ENCODE measurements at regions not wholly inside any gene's neighbourhood (a gene's known extent, or its start where the extent isn't known, plus 50 kb on each side); places are given as distances from the start of the nearest gene placed in this dataset.
"Not testable (repeated sequence)": the region's sequence is repeated elsewhere in the genome, so short reads cannot be mapped to it uniquely, and the experiment has no call there.

GRCh38 chr9:109986521-109986991, 206.6 kb downstream of the PALM2AKAP2 start:
- DNase-seq, result no peak

GRCh38 chr9:109989296-109989695, 209.3 kb downstream of the PALM2AKAP2 start:
- no peak for DNase-seq

GRCh38 chr9:109990541-109990940, 210.5 kb downstream of the PALM2AKAP2 start:
- DNase-seq, result no peak

- no peak for DNase-seq
These were observed 212.3 kb downstream of the PALM2AKAP2 start for GRCh38 chr9:109992293-109992692.

- DNase-seq, result no peak
These were observed 213.4 kb downstream of the PALM2AKAP2 start for GRCh38 chr9:109993250-109993978.

GRCh38 chr9:109994141-109994540, 213.8 kb downstream of the C9orf152 start:
- no peak for DNase-seq

- no peak for DNase-seq
These were observed 210.9 kb downstream of the C9orf152 start for GRCh38 chr9:109996936-109997580.

- DNase-seq, result no peak
These were observed 210.3 kb downstream of the C9orf152 start for GRCh38 chr9:109997682-109998081.

- not testable (repeated sequence) for DNase-seq
These were observed 202.4 kb downstream of the C9orf152 start for GRCh38 chr9:110005521-110005920.

- no peak for DNase-seq
These were observed 201.3 kb downstream of the C9orf152 start for GRCh38 chr9:110006657-110007056.

GRCh38 chr9:110007477-110008270, 200.3 kb downstream of the C9orf152 start:
- no peak for DNase-seq

GRCh38 chr9:110008663-110009062, 199.3 kb downstream of the C9orf152 start:
- DNase-seq, result no peak

GRCh38 chr9:110011628-110012320, 196.2 kb downstream of the C9orf152 start:
- DNase-seq, result no peak

GRCh38 chr9:110013064-110013463, 194.9 kb downstream of the C9orf152 start:
- DNase-seq, result no peak

GRCh38 chr9:110015759-110016158, 192.2 kb downstream of the C9orf152 start:
- no peak for DNase-seq

- DNase-seq, result no peak
These were observed 191.6 kb downstream of the C9orf152 start for GRCh38 chr9:110016340-110016739.

GRCh38 chr9:110020216-110020615, 187.7 kb downstream of the C9orf152 start:
- DNase-seq, result not testable (repeated sequence)

- DNase-seq, result no peak
These were observed 186.1 kb downstream of the C9orf152 start for GRCh38 chr9:110021891-110022290.

GRCh38 chr9:110023221-110023620, 184.7 kb downstream of the C9orf152 start:
- DNase-seq, result not testable (repeated sequence)

GRCh38 chr9:110025551-110026170, 182.3 kb downstream of the C9orf152 start:
- no peak for DNase-seq

- DNase-seq, result no peak
These were observed 180.3 kb downstream of the C9orf152 start for GRCh38 chr9:110027671-110028081.

- DNase-seq, result no peak
These were observed 179.7 kb downstream of the C9orf152 start for GRCh38 chr9:110028271-110028670.
